Stimulated activated CD4-positive, alpha-beta T cell treated with anti-CD3 and anti-CD28 coated beads, Interleukin-1b, Interleukin-23, amount 100 ng/mL, for 24 hours (primary cell): ENCODE measurements at regions not wholly inside any gene's neighbourhood (a gene's known extent, or its start where the extent isn't known, plus 50 kb on each side); places are given as distances from the start of the nearest gene placed in this dataset.
"Not testable (repeated sequence)": the region's sequence is repeated elsewhere in the genome, so short reads cannot be mapped to it uniquely, and the experiment has no call there.

Experiments
- DNase-seq, 4 experiments: peaks; one replicate each; pipeline ENCODE4 v3.0.0-alpha.2; 2020; ENCODE audit warnings: low read depth in 4 of 4, low spot score in 1 of 4

GRCh38 chr11:22449441-22449840 lies 111.3 kb downstream of the SLC17A6 start:
- DNase-seq: no peak

GRCh38 chr11:22444076-22444475 lies 105.9 kb downstream of the SLC17A6 start:
- no peak for DNase-seq

- no peak for DNase-seq
Observed at GRCh38 chr11:22441831-22442230, 103.7 kb downstream of the SLC17A6 start.

- DNase-seq: not testable (repeated sequence)
Observed at GRCh38 chr11:22435582-22435981, 97.4 kb downstream of the SLC17A6 start.

- DNase-seq: no peak
Observed at GRCh38 chr11:22433517-22433916, 95.3 kb downstream of the SLC17A6 start.

- no peak for DNase-seq
Observed at GRCh38 chr11:22433094-22433455, 94.9 kb downstream of the SLC17A6 start.

- peak in 1 of 4 experiments; percentile 1 for DNase-seq
Observed at GRCh38 chr11:22432291-22433093, 94.3 kb downstream of the SLC17A6 start.

GRCh38 chr11:22431106-22431505 lies 92.9 kb downstream of the SLC17A6 start:
- DNase-seq: no peak

- no peak for DNase-seq
Observed at GRCh38 chr11:22430639-22431038, 92.5 kb downstream of the SLC17A6 start.

- DNase-seq: no peak
Observed at GRCh38 chr11:22430141-22430541, 92.0 kb downstream of the SLC17A6 start.
